ENCODE measurements at regions not wholly inside any gene's neighbourhood (a gene's known extent, or its start where the extent isn't known, plus 50 kb on each side); places are given as distances from the start of the nearest gene placed in this dataset.

DNA sequence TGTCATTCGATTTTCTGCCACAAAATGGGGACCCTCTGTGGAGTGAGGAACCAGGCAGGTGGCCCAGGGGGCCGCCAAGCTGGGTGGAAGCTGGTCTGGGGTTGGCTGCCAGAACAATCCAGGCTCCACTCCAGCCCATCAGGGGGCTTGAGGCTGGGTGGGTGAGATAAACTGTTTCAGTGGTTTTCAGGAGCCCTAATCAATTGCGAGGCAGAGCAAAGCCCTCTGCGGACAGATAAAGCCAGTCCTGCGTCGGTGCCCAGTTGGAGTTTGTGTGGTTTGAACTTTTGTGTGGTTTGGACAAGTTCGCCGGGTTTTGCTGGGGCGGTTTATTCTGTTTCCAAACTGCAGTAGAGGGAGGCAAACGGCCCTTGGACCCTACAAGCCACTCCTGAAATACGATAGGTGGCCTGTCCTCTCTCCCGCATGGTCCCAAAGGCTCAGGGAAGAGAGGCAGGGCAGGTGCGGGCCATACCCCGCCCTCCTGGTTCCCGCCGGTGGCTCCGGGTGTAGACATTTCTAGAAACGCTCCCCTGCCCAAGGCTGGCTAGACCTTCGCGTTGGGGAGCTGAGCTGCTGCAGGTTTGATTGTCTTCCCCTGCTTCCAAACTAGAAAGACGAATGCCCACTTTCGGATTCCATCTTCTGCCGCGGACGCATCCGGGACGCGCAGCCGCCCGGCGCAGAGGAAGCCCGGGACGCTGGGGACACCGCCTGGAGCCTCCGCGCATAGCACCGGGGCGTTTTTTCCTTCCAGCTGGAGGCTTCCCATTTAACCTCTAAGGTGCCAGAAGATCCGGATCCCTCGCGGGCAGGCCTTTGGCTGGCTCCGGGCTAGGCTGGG is 169.0 kb upstream of the BCOR start:
- Histone ChIP-seq H2AFZ (ENCODE audit: insufficient read depth, low read depth, low read length, poor library complexity, severe bottlenecking) (peak overlapping the region; percentile 52), H3K4me1 (ENCODE audit: control insufficient read depth in 2 of 2, insufficient read depth in 2 of 2, low read length in 2 of 2) (peaks cover 16 to 23% of the 10 kb centered on the region in 2 donors), H3K27ac (ENCODE audit: low read length in 2 of 2) (no peak overlapping the region), H3K27me3 (replicated peaks in 1 of 4; ENCODE audit: control extremely low read depth in 1 of 4, control insufficient read depth in 3 of 4, insufficient read depth in 4 of 4, low read length in 3 of 4) (no peaks in the 10 kb centered on the region), H3K9ac (ENCODE audit: low read length) (peak overlapping the region; percentile 58), H3K9me3 (ENCODE audit: control extremely low read depth in 1 of 3, control insufficient read depth in 2 of 3, insufficient read depth in 1 of 3, low read length in 2 of 3) (no peaks in the 10 kb centered on the region), H3K4me3 (ENCODE audit: control extremely low read depth in 1 of 5, extremely low read depth in 1 of 5, insufficient read depth in 1 of 5, low read depth in 2 of 5, low read length in 4 of 5) (peak overlapping the region in 4 of 5 experiments; percentile 35 to 50 (median 44)), H3K4me2 (replicated peaks; ENCODE audit: low read depth, low read length, poor library complexity, severe bottlenecking) (peak overlapping the region; percentile 75), H4K20me1 (ENCODE audit: control insufficient read depth, insufficient read depth, low read length, poor library complexity, severe bottlenecking) (no peaks in the 10 kb centered on the region), H3K79me2 (ENCODE audit: control insufficient read depth, insufficient read depth, low read length) (no peaks in the 10 kb centered on the region), H3K36me3 (replicated peaks in 1 of 2; ENCODE audit: control extremely low read depth in 1 of 2, control insufficient read depth in 1 of 2, extremely low read depth in 1 of 2, insufficient read depth in 2 of 2, low read length in 1 of 2) (no peaks in the 10 kb centered on the region)
- peak; percentile 58 for DNase-seq
- no peak for TF ChIP-seq EZH2 (IDR thresholded peaks at IDR 0.05; ENCODE audit: borderline replicate concordance, insufficient read depth, low read depth, low read length, poor library complexity, severe bottlenecking)
- TF ChIP-seq, protein P1, sequence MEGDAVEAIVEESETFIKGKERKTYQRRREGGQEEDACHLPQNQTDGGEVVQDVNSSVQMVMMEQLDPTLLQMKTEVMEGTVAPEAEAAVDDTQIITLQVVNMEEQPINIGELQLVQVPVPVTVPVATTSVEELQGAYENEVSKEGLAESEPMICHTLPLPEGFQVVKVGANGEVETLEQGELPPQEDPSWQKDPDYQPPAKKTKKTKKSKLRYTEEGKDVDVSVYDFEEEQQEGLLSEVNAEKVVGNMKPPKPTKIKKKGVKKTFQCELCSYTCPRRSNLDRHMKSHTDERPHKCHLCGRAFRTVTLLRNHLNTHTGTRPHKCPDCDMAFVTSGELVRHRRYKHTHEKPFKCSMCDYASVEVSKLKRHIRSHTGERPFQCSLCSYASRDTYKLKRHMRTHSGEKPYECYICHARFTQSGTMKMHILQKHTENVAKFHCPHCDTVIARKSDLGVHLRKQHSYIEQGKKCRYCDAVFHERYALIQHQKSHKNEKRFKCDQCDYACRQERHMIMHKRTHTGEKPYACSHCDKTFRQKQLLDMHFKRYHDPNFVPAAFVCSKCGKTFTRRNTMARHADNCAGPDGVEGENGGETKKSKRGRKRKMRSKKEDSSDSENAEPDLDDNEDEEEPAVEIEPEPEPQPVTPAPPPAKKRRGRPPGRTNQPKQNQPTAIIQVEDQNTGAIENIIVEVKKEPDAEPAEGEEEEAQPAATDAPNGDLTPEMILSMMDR (IDR thresholded peaks at IDR 0.05), result peak; percentile 50
- ATAC-seq (ENCODE audit: low read depth), result peak; percentile 51
- CTCF ChIA-PET, result interaction anchor here (0.9 to 1.6 kb wide), 4 partner anchors 89 to 453 kb away, joined by 3 to 6 read pairs (median 4); no protein-coding TSS in a partner anchor
- H3K9me3 Mint-ChIP-seq (ENCODE audit: insufficient read depth), result no peaks in the 10 kb centered on the region
- peak overlapping the region; percentile 56 for H3K27ac Mint-ChIP-seq
- intact Hi-C loops (cut with micrococcal nuclease), result loop anchor here (5.0 to 10.0 kb wide), 3 partner anchors 89 to 534 kb away; partner anchors contain the start of gene BCOR
- POLR2A ChIA-PET, result interaction anchor here (0.6 to 2.1 kb wide), 3 partner anchors 58 to 452 kb away, joined by 3 to 8 read pairs (median 7); no protein-coding TSS in a partner anchor
- peaks cover 13% of the 10 kb centered on the region for H3K4me1 Mint-ChIP-seq
- H3K4me3 Mint-ChIP-seq, result peak overlapping the region; percentile 84
- H3K27me3 Mint-ChIP-seq, result no peaks in the 10 kb centered on the region
- WGBS (ENCODE audit: insufficient coverage), result 4% methylated on average over 34 of the region's 42 CpGs

DNA sequence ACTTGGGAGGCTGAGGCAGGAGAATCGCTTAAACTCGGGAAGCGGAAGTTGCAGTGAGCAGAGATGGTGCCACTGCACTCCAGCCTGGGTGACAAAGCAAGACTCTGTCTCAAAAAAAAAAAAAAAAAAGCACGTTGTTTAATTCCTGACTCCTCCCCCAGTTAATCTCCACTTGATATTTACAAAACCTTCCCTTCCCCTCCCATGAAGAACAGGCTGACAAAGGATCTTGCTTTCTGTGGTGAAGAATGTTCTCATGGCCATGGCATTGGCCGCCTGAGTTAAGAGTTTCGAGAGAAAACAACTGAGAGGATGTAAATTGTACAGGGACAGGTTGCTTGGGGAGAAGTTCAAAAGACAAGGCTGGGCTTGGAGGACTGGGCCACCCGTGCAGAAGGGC is 168.2 kb upstream of the BCOR start:
- Mint-ChIP-seq H3K4me1 (peaks cover 13% of the 10 kb centered on the region), H3K9me3 (ENCODE audit: insufficient read depth) (no peaks in the 10 kb centered on the region), H3K4me3 (peak overlapping the region; percentile 61), H3K27me3 (no peaks in the 10 kb centered on the region), H3K27ac (peak overlapping the region; percentile 34)
- no peak overlapping the region for H3K9ac ChIP-seq (ENCODE audit: low read length)
- no peaks in the 10 kb centered on the region for H4K20me1 ChIP-seq (ENCODE audit: control insufficient read depth, insufficient read depth, low read length, poor library complexity, severe bottlenecking)
- H2AFZ ChIP-seq (ENCODE audit: insufficient read depth, low read depth, low read length, poor library complexity, severe bottlenecking), result no peak overlapping the region
- ATAC-seq (ENCODE audit: low read depth) (no peak), DNase-seq (no peak)
- TF ChIP-seq, protein P1 (IDR thresholded peaks at IDR 0.05), result no peak
- TF ChIP-seq EZH2 (IDR thresholded peaks at IDR 0.05; ENCODE audit: borderline replicate concordance, insufficient read depth, low read depth, low read length, poor library complexity, severe bottlenecking), result no peak
- CTCF ChIA-PET, result no interaction called here
- peaks cover 16 to 23% of the 10 kb centered on the region in 2 donors for H3K4me1 ChIP-seq (ENCODE audit: control insufficient read depth in 2 of 2, insufficient read depth in 2 of 2, low read length in 2 of 2)
- H3K4me2 ChIP-seq (replicated peaks; ENCODE audit: low read depth, low read length, poor library complexity, severe bottlenecking), result no peak overlapping the region
- H3K36me3 ChIP-seq (replicated peaks in 1 of 2; ENCODE audit: control extremely low read depth in 1 of 2, control insufficient read depth in 1 of 2, extremely low read depth in 1 of 2, insufficient read depth in 2 of 2, low read length in 1 of 2), result no peaks in the 10 kb centered on the region
- WGBS (ENCODE audit: insufficient coverage), result 79% methylated on average over 3 of the region's 7 CpGs
- POLR2A ChIA-PET, result interaction anchor here (2.1 kb wide), 1 partner anchor 89 kb away, joined by 8 read pairs; no protein-coding TSS in a partner anchor
- peaks cover 0 to 5% (median 0%) of the 10 kb centered on the region in 3 donors for H3K9me3 ChIP-seq (ENCODE audit: control extremely low read depth in 1 of 3, control insufficient read depth in 2 of 3, insufficient read depth in 1 of 3, low read length in 2 of 3)
- intact Hi-C loops (cut with micrococcal nuclease), result loop anchor here (5.0 to 10.0 kb wide), 3 partner anchors 89 to 534 kb away; partner anchors contain the start of gene BCOR
- no peaks in the 10 kb centered on the region for H3K27me3 ChIP-seq (replicated peaks in 1 of 4; ENCODE audit: control extremely low read depth in 1 of 4, control insufficient read depth in 3 of 4, insufficient read depth in 4 of 4, low read length in 3 of 4)
- H3K4me3 ChIP-seq (ENCODE audit: control extremely low read depth in 1 of 5, extremely low read depth in 1 of 5, insufficient read depth in 1 of 5, low read depth in 2 of 5, low read length in 4 of 5), result no peak overlapping the region
- H3K79me2 ChIP-seq (ENCODE audit: control insufficient read depth, insufficient read depth, low read length), result no peaks in the 10 kb centered on the region
- no peak overlapping the region for H3K27ac ChIP-seq (ENCODE audit: low read length in 2 of 2)
